ENCODE measurements at regions not wholly inside any gene's neighbourhood (a gene's known extent, or its start where the extent isn't known, plus 50 kb on each side); places are given as distances from the start of the nearest gene placed in this dataset.
A peak's percentile ranks its signal among the peaks of the same experiment; 100 is the strongest.

GRCh38 chr1:81490614-81491013 is 310.1 kb upstream of the ADGRL2 start:
- Histone ChIP-seq H3K4me3 (no peak overlapping the region), H3K36me3 (no peaks in the 10 kb centered on the region), H3K27me3 (no peaks in the 10 kb centered on the region), H3K9me3 (no peaks in the 10 kb centered on the region), H3K27ac (no peak overlapping the region), H3K4me1 (peaks cover 20 to 26% of the 10 kb centered on the region in 2 donors)
- ATAC-seq (no peak), DNase-seq (no peak)
- TF ChIP-seq, protein P1, sequence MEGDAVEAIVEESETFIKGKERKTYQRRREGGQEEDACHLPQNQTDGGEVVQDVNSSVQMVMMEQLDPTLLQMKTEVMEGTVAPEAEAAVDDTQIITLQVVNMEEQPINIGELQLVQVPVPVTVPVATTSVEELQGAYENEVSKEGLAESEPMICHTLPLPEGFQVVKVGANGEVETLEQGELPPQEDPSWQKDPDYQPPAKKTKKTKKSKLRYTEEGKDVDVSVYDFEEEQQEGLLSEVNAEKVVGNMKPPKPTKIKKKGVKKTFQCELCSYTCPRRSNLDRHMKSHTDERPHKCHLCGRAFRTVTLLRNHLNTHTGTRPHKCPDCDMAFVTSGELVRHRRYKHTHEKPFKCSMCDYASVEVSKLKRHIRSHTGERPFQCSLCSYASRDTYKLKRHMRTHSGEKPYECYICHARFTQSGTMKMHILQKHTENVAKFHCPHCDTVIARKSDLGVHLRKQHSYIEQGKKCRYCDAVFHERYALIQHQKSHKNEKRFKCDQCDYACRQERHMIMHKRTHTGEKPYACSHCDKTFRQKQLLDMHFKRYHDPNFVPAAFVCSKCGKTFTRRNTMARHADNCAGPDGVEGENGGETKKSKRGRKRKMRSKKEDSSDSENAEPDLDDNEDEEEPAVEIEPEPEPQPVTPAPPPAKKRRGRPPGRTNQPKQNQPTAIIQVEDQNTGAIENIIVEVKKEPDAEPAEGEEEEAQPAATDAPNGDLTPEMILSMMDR (IDR thresholded peaks at IDR 0.05 in 4 of 5, conservative IDR thresholded peaks at IDR 0.05 in 1 of 5), result no peak
- TF ChIP-seq POLR2A (IDR thresholded peaks at IDR 0.05), result no peak
- intact Hi-C loops (cut with DNase I; ENCODE audit: low total_unique reads), result no loop called here
- in situ Hi-C loops (cut with MboI; ENCODE audit: low sequenced_read_pairs in 4 of 4), result no loop called here

GRCh38 chr1:81489372-81489934 is 311.3 kb upstream of the ADGRL2 start:
- TF ChIP-seq, protein P1 (IDR thresholded peaks at IDR 0.05 in 4 of 5, conservative IDR thresholded peaks at IDR 0.05 in 1 of 5), result no peak
- TF ChIP-seq POLR2A (IDR thresholded peaks at IDR 0.05), result no peak
- in situ Hi-C loops (cut with MboI; ENCODE audit: low sequenced_read_pairs in 4 of 4) (no loop called here), intact Hi-C loops (cut with DNase I; ENCODE audit: low total_unique reads) (no loop called here)
- Histone ChIP-seq H3K9me3 (no peaks in the 10 kb centered on the region), H3K27ac (no peak overlapping the region), H3K27me3 (no peaks in the 10 kb centered on the region), H3K36me3 (no peaks in the 10 kb centered on the region), H3K4me1 (peaks cover 20 to 26% of the 10 kb centered on the region in 2 donors), H3K4me3 (no peak overlapping the region)
- DNase-seq, result no peak
- ATAC-seq, result no peak

DNA sequence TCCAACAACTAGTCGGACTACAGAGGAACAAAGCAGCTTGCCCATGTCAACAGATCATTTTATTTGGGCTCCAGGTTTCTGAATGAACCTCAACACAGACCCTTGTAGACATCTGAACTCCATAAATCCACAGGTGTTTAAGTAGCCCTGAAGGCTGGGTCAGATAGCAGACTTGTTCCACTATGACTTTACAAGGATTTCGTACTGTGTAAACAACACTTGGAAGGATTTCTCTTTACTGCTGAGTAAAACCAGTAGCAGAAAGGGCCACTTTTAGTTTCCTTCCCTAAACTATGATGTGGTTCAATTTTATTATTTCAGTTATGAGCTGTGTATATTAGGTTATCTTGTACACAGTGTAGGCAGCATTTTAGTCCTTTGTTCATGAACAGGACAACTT is 316.4 kb upstream of the ADGRL2 start:
- Histone ChIP-seq H3K27me3 (no peaks in the 10 kb centered on the region), H3K27ac (no peak overlapping the region), H3K4me3 (no peak overlapping the region), H3K36me3 (no peaks in the 10 kb centered on the region), H3K9me3 (no peaks in the 10 kb centered on the region), H3K4me1 (no peaks in the 10 kb centered on the region)
- ATAC-seq (no peak), DNase-seq (no peak)
- no peak for TF ChIP-seq POLR2A (IDR thresholded peaks at IDR 0.05)
- TF ChIP-seq, protein P1 (IDR thresholded peaks at IDR 0.05 in 4 of 5, conservative IDR thresholded peaks at IDR 0.05 in 1 of 5), result no peak
- in situ Hi-C loops (cut with MboI; ENCODE audit: low sequenced_read_pairs in 4 of 4), result no loop called here
- intact Hi-C loops (cut with DNase I; ENCODE audit: low total_unique reads), result no loop called here

- no peak for ATAC-seq
- no peaks in the 10 kb centered on the region for H3K9me3 ChIP-seq
- in situ Hi-C loops (cut with MboI; ENCODE audit: low sequenced_read_pairs in 4 of 4) (no loop called here), intact Hi-C loops (cut with DNase I; ENCODE audit: low total_unique reads) (no loop called here)
- TF ChIP-seq, protein P1 (IDR thresholded peaks at IDR 0.05 in 4 of 5, conservative IDR thresholded peaks at IDR 0.05 in 1 of 5), result no peak
- no peak for TF ChIP-seq POLR2A (IDR thresholded peaks at IDR 0.05)
- DNase-seq, result no peak
- H3K36me3 ChIP-seq, result no peaks in the 10 kb centered on the region
- peaks cover 0 to 14% of the 10 kb centered on the region in 2 donors for H3K4me1 ChIP-seq
- H3K4me3 ChIP-seq, result peak overlapping the region; percentile 7 to 21 (median 20)
- H3K27ac ChIP-seq, result no peak overlapping the region
- H3K27me3 ChIP-seq, result no peaks in the 10 kb centered on the region
Observed at GRCh38 chr1:81478219-81478618, 322.5 kb upstream of the ADGRL2 start.

DNA sequence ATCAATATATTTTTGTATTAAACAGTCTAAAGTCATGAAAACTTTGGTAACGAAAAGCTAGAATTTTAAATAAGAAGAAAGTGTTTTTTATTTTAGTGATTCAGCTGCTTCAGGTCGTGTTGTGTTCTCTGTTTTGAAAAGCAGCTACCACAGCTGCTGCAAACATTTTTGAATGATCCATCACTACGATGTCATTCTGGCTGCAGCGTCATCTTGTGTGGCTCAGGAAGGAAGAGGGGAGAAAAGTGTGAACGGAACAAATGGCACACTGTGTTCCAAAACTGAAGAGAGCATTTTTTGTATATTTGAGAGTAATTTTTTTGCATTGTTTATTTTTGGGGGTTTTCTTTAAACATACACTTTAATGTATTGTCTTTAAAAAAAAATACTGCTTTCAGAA is 323.0 kb upstream of the ADGRL2 start:
- Histone ChIP-seq H3K27ac (no peak overlapping the region), H3K27me3 (no peaks in the 10 kb centered on the region), H3K4me3 (peak overlapping the region in 3 of 4 donors; percentile 18 to 21 (median 21)), H3K36me3 (no peaks in the 10 kb centered on the region), H3K4me1 (peaks cover 0 to 14% of the 10 kb centered on the region in 2 donors), H3K9me3 (no peaks in the 10 kb centered on the region)
- no peak for ATAC-seq
- no peak for TF ChIP-seq POLR2A (IDR thresholded peaks at IDR 0.05)
- TF ChIP-seq, protein P1 (IDR thresholded peaks at IDR 0.05 in 4 of 5, conservative IDR thresholded peaks at IDR 0.05 in 1 of 5), result no peak
- intact Hi-C loops (cut with DNase I; ENCODE audit: low total_unique reads), result no loop called here
- in situ Hi-C loops (cut with MboI; ENCODE audit: low sequenced_read_pairs in 4 of 4), result no loop called here
- no peak for DNase-seq
